GM12878 (cell line): ENCODE measurements at regions not wholly inside any gene's neighbourhood (a gene's known extent, or its start where the extent isn't known, plus 50 kb on each side); places are given as distances from the start of the nearest gene placed in this dataset.

Experiments used
- ATAC-seq: fragments of 200-7000 bp; cut with Tn5 transposase; 3 replicates; pipeline ENCODE4 v1.9.1; 2020; ENCODE audit warnings: mild to moderate bottlenecking, moderate library complexity
- BruUV-seq: library from RNA; stranded (reverse); fragments of 400-500 nt; replicated peaks from 2 replicates; lab custom pipeline; 2021; lab: Mats Ljungman, UMichigan
- CTCF ChIA-PET: fragments of 300-600 bp; sonication (Branson Sonifier 250); formaldehyde crosslinking; extraction: SDS; loops from one replicate; lab custom pipeline; 2021; ENCODE audit warnings: inconsistent platforms; lab: Yijun Ruan, JAX
- POLR2A ChIA-PET: fragments of 350-600 bp; formaldehyde crosslinking; extraction: SDS; loops from one replicate; lab custom pipeline; 2021; ENCODE audit warnings: inconsistent platforms; lab: Charles Lee
- RAD21 ChIA-PET: fragments of 300-600 bp; sonication (Branson Sonifier 250); formaldehyde crosslinking; loops from one replicate; lab custom pipeline; 2023; ENCODE audit warnings: antibody characterized with exemption; ENCODE audit not compliant: unreplicated experiment; lab: Charles Lee
- SMC1A ChIA-PET: fragments of 300-600 bp; sonication (Branson Sonifier 250); formaldehyde crosslinking; loops from one replicate; lab custom pipeline; 2023; ENCODE audit not compliant: unreplicated experiment, uncharacterized antibody; lab: Charles Lee
- DNase-seq: peaks from one replicate; pipeline ENCODE4 v3.0.0-alpha.2; 2011; ENCODE audit warnings: low read depth, low spot score
- FAIRE-seq: peaks from 3 replicates; lab custom pipeline; 2011; peaks lifted over from hg19 to GRCh38; lab: Jason Lieb, UNC
- H2AFZ ChIP-seq: 2 replicates; pipeline ENCODE4 v1.6.0; 2011; ENCODE audit warnings: low read depth, low read length, control low read depth; ENCODE audit not compliant: control insufficient read depth
- H3K27ac ChIP-seq: 2 replicates; pipeline ENCODE4 v1.5.1; 2011; ENCODE audit warnings: control low read depth; ENCODE audit not compliant: control insufficient read depth, insufficient read depth
- H3K27me3 ChIP-seq, 2 experiments: replicated peaks in 1 of 2; 2 replicates each; pipeline versions ENCODE4 v1.6.0 to v1.6.1; 2011; ENCODE audit warnings: low read length in 1 of 2; ENCODE audit not compliant: control insufficient read depth in 2 of 2, insufficient read depth in 2 of 2
- H3K36me3 ChIP-seq, 2 experiments: 2 replicates each; pipeline ENCODE4 v1.5.1; 2011; ENCODE audit warnings: low read length in 1 of 2; ENCODE audit not compliant: control insufficient read depth in 2 of 2, insufficient read depth in 2 of 2
- H3K4me1 ChIP-seq: 2 replicates; pipeline ENCODE4 v1.6.1; 2011; ENCODE audit warnings: mild to moderate bottlenecking, low read length, moderate library complexity, mixed read lengths; ENCODE audit not compliant: control insufficient read depth, insufficient read depth
- H3K4me2 ChIP-seq: 2 replicates; pipeline ENCODE4 v1.6.0; 2011; ENCODE audit warnings: control low read depth; ENCODE audit not compliant: control insufficient read depth, insufficient read depth
- H3K4me3 ChIP-seq: fragments of 200-600 bp; sonication (generic); 2 replicates; pipeline ENCODE4 v1.5.1; 2016
- H3K79me2 ChIP-seq: 2 replicates; pipeline ENCODE4 v1.6.0; 2011; ENCODE audit warnings: low read length; ENCODE audit not compliant: control insufficient read depth, insufficient read depth
- H3K9ac ChIP-seq: 2 replicates; pipeline ENCODE4 v1.8.0; 2011; ENCODE audit warnings: low read length, control low read depth, mixed read lengths; ENCODE audit not compliant: control insufficient read depth, insufficient read depth
- H3K9me3 ChIP-seq: replicated peaks from 3 replicates; pipeline ENCODE4 v1.5.1; 2011; ENCODE audit warnings: mild to moderate bottlenecking, low read length; ENCODE audit not compliant: control insufficient read depth, insufficient read depth
- H4K20me1 ChIP-seq: 2 replicates; pipeline ENCODE4 v1.6.0; 2011; ENCODE audit not compliant: control insufficient read depth, insufficient read depth
- ESRRA ChIP-seq: IDR thresholded peaks from 2 replicates; pipeline ENCODE4 v1.6.1; 2012; ENCODE audit warnings: mild to moderate bottlenecking, low read length, improper control_type of control experiment
- HDAC6 ChIP-seq: fragments of 200-600 bp; sonication (generic); IDR thresholded peaks from one replicate; pipeline ENCODE4 v1.8.0; 2017; ENCODE audit warnings: antibody characterized with exemption; ENCODE audit not compliant: unreplicated experiment
- PKNOX1 ChIP-seq: fragments of 450-650 bp; IDR thresholded peaks from 2 replicates; pipeline ENCODE4 v1.6.1; 2016; ENCODE audit warnings: mild to moderate bottlenecking
- TCF3 ChIP-seq: IDR thresholded peaks from 2 replicates; pipeline ENCODE4 v1.6.1; 2012; ENCODE audit warnings: low read depth, mild to moderate bottlenecking, low read length, borderline replicate concordance; ENCODE audit not compliant: insufficient read depth
- TCF7 ChIP-seq: IDR thresholded peaks from 2 replicates; pipeline ENCODE4 v1.6.1; 2014; ENCODE audit warnings: antibody characterized with exemption, borderline replicate concordance
- YBX1 ChIP-seq: fragments of 450-650 bp; IDR thresholded peaks from 2 replicates; pipeline ENCODE4 v1.6.1; 2016; ENCODE audit warnings: antibody characterized with exemption
- ZNF207 ChIP-seq: fragments of 450-650 bp; IDR thresholded peaks from 2 replicates; pipeline ENCODE4 v1.6.1; 2014; ENCODE audit warnings: antibody characterized with exemption, mild to moderate bottlenecking, borderline replicate concordance
- WGBS: methylation state at CpG from one replicate; pipeline ENCODE4 v1.1.6; 2016; ENCODE audit warnings: low lambda C conversion rate; ENCODE audit not compliant: insufficient replicate concordance, insufficient coverage; ENCODE audit errors: missing lambda C conversion rate; 5-methylcytosine and 5-hydroxymethylcytosine counted together
- in situ Hi-C: fragments of 300-500 bp; cut with MboI; formaldehyde crosslinking; loops from 9 replicates; pipeline ENCODE4 v1.14.3; 2018; ENCODE audit warnings: mixed read lengths
- intact Hi-C: fragments of 100-400 bp; cut with micrococcal nuclease; formaldehyde crosslinking; loops from one replicate; pipeline ENCODE4 v1.14.2; 2022; ENCODE audit not compliant: unreplicated experiment

DNA sequence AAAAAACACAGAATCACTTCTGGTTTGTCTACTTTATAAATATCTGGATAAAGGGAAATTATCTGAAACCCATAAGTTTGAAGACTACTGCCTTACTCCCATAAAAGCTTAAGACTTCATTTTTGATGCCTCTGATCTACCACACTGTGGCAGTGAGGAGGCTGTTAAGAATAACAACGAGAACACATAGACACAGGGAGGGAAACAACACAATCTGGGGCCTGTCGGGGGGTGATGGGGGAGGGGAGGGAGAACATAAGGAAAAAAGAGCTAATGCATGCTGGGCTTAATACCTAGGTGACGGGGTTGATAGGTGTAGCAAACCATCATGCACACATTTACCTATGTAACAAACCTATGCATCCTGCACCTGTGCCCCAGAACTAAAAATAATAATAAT is 573.7 kb downstream of the GBA3 start:
- CTCF ChIA-PET, result interaction anchor here (0.8 to 1.0 kb wide), 3 partner anchors 9 to 36 kb away, joined by 3 read pairs; no protein-coding TSS in a partner anchor
- ATAC-seq, result no peak
- Histone ChIP-seq H3K4me2 (no peak overlapping the region), H3K4me3 (no peak overlapping the region), H3K27ac (no peak overlapping the region), H3K36me3 (no peaks in the 10 kb centered on the region), H3K79me2 (no peaks in the 10 kb centered on the region), H3K4me1 (no peaks in the 10 kb centered on the region), H3K27me3 (no peaks in the 10 kb centered on the region), H3K9ac (no peak overlapping the region), H3K9me3 (no peaks in the 10 kb centered on the region), H4K20me1 (no peaks in the 10 kb centered on the region), H2AFZ (no peak overlapping the region)
- in situ Hi-C loops, result no loop called here
- RAD21 ChIA-PET, result interaction anchor here (1.2 kb wide), 1 partner anchor 53 kb away, joined by 3 read pairs; no protein-coding TSS in a partner anchor
- no peak for DNase-seq
- TF ChIP-seq ESRRA, result no peak
- FAIRE-seq, result no peak
- 4% methylated on average over 2 of the region's 3 CpGs for WGBS
- no TSS peak for BruUV-seq
- SMC1A ChIA-PET, result interaction anchor here (0.9 kb wide), 2 partner anchors 15 to 68 kb away, joined by 3 read pairs; no protein-coding TSS in a partner anchor
- intact Hi-C loops, result no loop called here
- POLR2A ChIA-PET, result no interaction called here

- DNase-seq (no peak), ATAC-seq (no peak), FAIRE-seq (no peak)
- no TSS peak for BruUV-seq
- Histone ChIP-seq H3K79me2 (no peaks in the 10 kb centered on the region), H2AFZ (no peak overlapping the region), H3K36me3 (no peaks in the 10 kb centered on the region), H3K4me3 (no peak overlapping the region), H3K9me3 (no peaks in the 10 kb centered on the region), H3K9ac (no peak overlapping the region), H3K4me1 (no peaks in the 10 kb centered on the region), H3K27ac (no peak overlapping the region), H4K20me1 (no peaks in the 10 kb centered on the region), H3K4me2 (no peak overlapping the region), H3K27me3 (no peaks in the 10 kb centered on the region)
- RAD21 ChIA-PET, result no interaction called here
- intact Hi-C loops, result no loop called here
- POLR2A ChIA-PET, result no interaction called here
- 0% methylated on average over 1 of the region's 1 CpG for WGBS
- CTCF ChIA-PET, result interaction anchor here (1.2 kb wide), 1 partner anchor 25 kb away, joined by 3 read pairs; no protein-coding TSS in a partner anchor
- in situ Hi-C loops, result no loop called here
- SMC1A ChIA-PET, result no interaction called here
- TF ChIP-seq TCF7 (no peak), TCF3 (no peak), YBX1 (no peak), PKNOX1 (no peak), ZNF207 (no peak), HDAC6 (no peak)
These were observed 567.8 kb downstream of the GBA3 start for GRCh38 chr4:23260511-23260910.
